ENCODE measurements at regions not wholly inside any gene's neighbourhood (a gene's known extent, or its start where the extent isn't known, plus 50 kb on each side); places are given as distances from the start of the nearest gene placed in this dataset.

GRCh38 chr1:4964634-4965345, 310.4 kb downstream of the AJAP1 start:
- no peak for ATAC-seq (replicated peaks in 1 of 4)
- Histone ChIP-seq H3K36me3 (ENCODE audit: control insufficient read depth in 2 of 2, extremely low read depth in 1 of 2, insufficient read depth in 1 of 2, low read length in 1 of 2) (no peaks in the 10 kb centered on the region), H3K27ac (ENCODE audit: low read length) (no peak overlapping the region), H3K4me1 (ENCODE audit: control insufficient read depth in 1 of 2, extremely low read depth in 1 of 2, insufficient read depth in 2 of 2, low read length in 2 of 2) (no peaks in the 10 kb centered on the region), H3K4me3 (ENCODE audit: control insufficient read depth in 1 of 2, extremely low read depth in 1 of 2, low read length in 1 of 2) (no peak overlapping the region), H3K27me3 (replicated peaks in 1 of 2; ENCODE audit: control insufficient read depth in 2 of 2, extremely low read depth in 1 of 2, insufficient read depth in 2 of 2, low read length in 1 of 2) (peaks cover 0 to 29% of the 10 kb centered on the region in 2 experiments), H3K9me3 (no peaks in the 10 kb centered on the region)
- DNase-seq: no peak
- Mint-ChIP-seq H3K27ac (no peak overlapping the region), H3K4me3 (no peak overlapping the region), H3K27me3 (peaks cover 17 to 19% of the 10 kb centered on the region in 2 donors), H3K9me3 (no peaks in the 10 kb centered on the region), H3K4me1 (no peaks in the 10 kb centered on the region), H3K36me3 (no peaks in the 10 kb centered on the region)
- POLR2A ChIA-PET: no interaction called here
- CTCF ChIA-PET: no interaction called here
- WGBS (ENCODE audit: insufficient coverage): 39% methylated on average over 6 of the region's 13 CpGs

DNA sequence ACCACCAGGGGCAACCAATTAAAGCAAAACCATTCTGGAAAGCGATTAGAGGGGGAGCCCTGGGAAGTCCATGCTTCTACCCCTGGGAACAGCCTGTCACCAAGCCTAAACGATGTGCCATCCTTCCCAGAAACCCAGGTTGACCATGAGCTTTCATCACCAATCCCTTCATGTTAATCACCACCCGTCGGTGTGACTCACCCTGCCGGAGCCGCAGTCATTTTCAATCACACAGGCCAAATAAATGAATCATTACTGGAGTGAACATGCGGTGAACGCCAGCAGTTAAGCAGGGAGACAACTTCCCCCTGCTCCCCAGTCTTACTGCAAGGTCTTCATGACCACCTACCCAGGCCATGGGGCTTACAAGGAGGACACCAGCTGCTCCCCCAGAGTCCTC, 308.8 kb downstream of the AJAP1 start:
- Histone ChIP-seq H3K36me3 (ENCODE audit: control insufficient read depth in 2 of 2, extremely low read depth in 1 of 2, insufficient read depth in 1 of 2, low read length in 1 of 2) (no peaks in the 10 kb centered on the region), H3K27me3 (replicated peaks in 1 of 2; ENCODE audit: control insufficient read depth in 2 of 2, extremely low read depth in 1 of 2, insufficient read depth in 2 of 2, low read length in 1 of 2) (peaks cover 0 to 29% of the 10 kb centered on the region in 2 experiments), H3K4me3 (ENCODE audit: control insufficient read depth in 1 of 2, extremely low read depth in 1 of 2, low read length in 1 of 2) (no peak overlapping the region), H3K4me1 (ENCODE audit: control insufficient read depth in 1 of 2, extremely low read depth in 1 of 2, insufficient read depth in 2 of 2, low read length in 2 of 2) (no peaks in the 10 kb centered on the region), H3K9me3 (no peaks in the 10 kb centered on the region), H3K27ac (ENCODE audit: low read length) (no peak overlapping the region)
- Mint-ChIP-seq H3K4me3 (no peak overlapping the region), H3K9me3 (no peaks in the 10 kb centered on the region), H3K27ac (no peak overlapping the region), H3K27me3 (peaks cover 17 to 19% of the 10 kb centered on the region in 2 donors), H3K4me1 (no peaks in the 10 kb centered on the region), H3K36me3 (no peaks in the 10 kb centered on the region)
- ChIA-PET POLR2A (no interaction called here), CTCF (no interaction called here)
- WGBS (ENCODE audit: insufficient coverage): 84% methylated on average over 8 of the region's 8 CpGs
- ATAC-seq (replicated peaks in 1 of 4): no peak
- DNase-seq: no peak

- POLR2A ChIA-PET: no interaction called here
- Mint-ChIP-seq H3K4me3 (no peak overlapping the region), H3K27ac (no peak overlapping the region), H3K27me3 (peaks cover 17 to 19% of the 10 kb centered on the region in 2 donors), H3K4me1 (no peaks in the 10 kb centered on the region), H3K36me3 (no peaks in the 10 kb centered on the region), H3K9me3 (no peaks in the 10 kb centered on the region)
- Histone ChIP-seq H3K36me3 (ENCODE audit: control insufficient read depth in 2 of 2, extremely low read depth in 1 of 2, insufficient read depth in 1 of 2, low read length in 1 of 2) (no peaks in the 10 kb centered on the region), H3K9me3 (no peaks in the 10 kb centered on the region), H3K4me3 (ENCODE audit: control insufficient read depth in 1 of 2, extremely low read depth in 1 of 2, low read length in 1 of 2) (no peak overlapping the region), H3K4me1 (ENCODE audit: control insufficient read depth in 1 of 2, extremely low read depth in 1 of 2, insufficient read depth in 2 of 2, low read length in 2 of 2) (no peaks in the 10 kb centered on the region), H3K27me3 (replicated peaks in 1 of 2; ENCODE audit: control insufficient read depth in 2 of 2, extremely low read depth in 1 of 2, insufficient read depth in 2 of 2, low read length in 1 of 2) (peaks cover 0 to 29% of the 10 kb centered on the region in 2 experiments), H3K27ac (ENCODE audit: low read length) (no peak overlapping the region)
- ATAC-seq (replicated peaks in 1 of 4) (no peak), DNase-seq (no peak)
- WGBS (ENCODE audit: insufficient coverage): 74% methylated on average over 8 of the region's 10 CpGs
- CTCF ChIA-PET: no interaction called here
These were observed 308.4 kb downstream of the AJAP1 start for GRCh38 chr1:4962836-4963235.

- Mint-ChIP-seq H3K9me3 (no peaks in the 10 kb centered on the region), H3K4me3 (no peak overlapping the region), H3K27me3 (peaks cover 16 to 17% of the 10 kb centered on the region in 2 donors), H3K27ac (no peak overlapping the region), H3K36me3 (no peaks in the 10 kb centered on the region), H3K4me1 (no peaks in the 10 kb centered on the region)
- ChIA-PET CTCF (no interaction called here), POLR2A (no interaction called here)
- WGBS (ENCODE audit: insufficient coverage): 81% methylated on average over 6 of the region's 8 CpGs
- no peak overlapping the region for H3K27ac ChIP-seq (ENCODE audit: low read length)
- no peaks in the 10 kb centered on the region for H3K36me3 ChIP-seq (ENCODE audit: control insufficient read depth in 2 of 2, extremely low read depth in 1 of 2, insufficient read depth in 1 of 2, low read length in 1 of 2)
- no peak for ATAC-seq (replicated peaks in 1 of 4)
- no peaks in the 10 kb centered on the region for H3K4me1 ChIP-seq (ENCODE audit: control insufficient read depth in 1 of 2, extremely low read depth in 1 of 2, insufficient read depth in 2 of 2, low read length in 2 of 2)
- H3K4me3 ChIP-seq (ENCODE audit: control insufficient read depth in 1 of 2, extremely low read depth in 1 of 2, low read length in 1 of 2): no peak overlapping the region
- no peaks in the 10 kb centered on the region for H3K9me3 ChIP-seq
- peaks cover 0 to 25% of the 10 kb centered on the region in 2 experiments for H3K27me3 ChIP-seq (replicated peaks in 1 of 2; ENCODE audit: control insufficient read depth in 2 of 2, extremely low read depth in 1 of 2, insufficient read depth in 2 of 2, low read length in 1 of 2)
- no peak for DNase-seq
These were observed 307.7 kb downstream of the AJAP1 start for GRCh38 chr1:4961935-4962645.

- Mint-ChIP-seq H3K36me3 (no peaks in the 10 kb centered on the region), H3K4me3 (no peak overlapping the region), H3K4me1 (no peaks in the 10 kb centered on the region), H3K27ac (no peak overlapping the region), H3K9me3 (no peaks in the 10 kb centered on the region), H3K27me3 (peaks cover 17 to 18% of the 10 kb centered on the region in 2 donors)
- Histone ChIP-seq H3K36me3 (ENCODE audit: control insufficient read depth in 2 of 2, extremely low read depth in 1 of 2, insufficient read depth in 1 of 2, low read length in 1 of 2) (no peaks in the 10 kb centered on the region), H3K4me3 (ENCODE audit: control insufficient read depth in 1 of 2, extremely low read depth in 1 of 2, low read length in 1 of 2) (no peak overlapping the region), H3K4me1 (ENCODE audit: control insufficient read depth in 1 of 2, extremely low read depth in 1 of 2, insufficient read depth in 2 of 2, low read length in 2 of 2) (no peaks in the 10 kb centered on the region), H3K27ac (ENCODE audit: low read length) (no peak overlapping the region), H3K9me3 (no peaks in the 10 kb centered on the region), H3K27me3 (replicated peaks in 1 of 2; ENCODE audit: control insufficient read depth in 2 of 2, extremely low read depth in 1 of 2, insufficient read depth in 2 of 2, low read length in 1 of 2) (peaks cover 0 to 24% of the 10 kb centered on the region in 2 experiments)
- WGBS (ENCODE audit: insufficient coverage): 84% methylated on average over 14 of the region's 16 CpGs
- DNase-seq (no peak), ATAC-seq (replicated peaks in 1 of 4) (no peak)
- ChIA-PET POLR2A (no interaction called here), CTCF (no interaction called here)
These were observed 306.5 kb downstream of the AJAP1 start for GRCh38 chr1:4960782-4961475.

DNA sequence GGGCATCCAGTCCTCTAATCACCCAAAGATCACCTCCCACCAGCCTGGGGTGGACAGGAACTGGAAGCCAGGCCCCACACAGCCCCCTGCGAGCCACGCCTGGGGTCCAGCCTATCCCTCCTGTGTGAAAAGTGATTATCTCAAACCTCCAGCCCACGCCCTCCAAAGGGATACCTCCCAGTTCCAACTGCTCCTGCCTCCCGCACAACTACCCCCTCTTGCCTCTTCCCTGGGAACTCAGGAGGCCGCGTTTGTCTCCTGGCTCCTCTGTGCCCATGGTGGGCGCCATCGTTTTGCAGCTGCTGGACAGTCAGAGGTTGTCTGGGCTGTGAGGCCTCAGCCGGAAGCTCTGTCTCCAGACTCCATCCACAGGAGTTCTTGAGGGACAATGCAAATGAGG, 305.9 kb downstream of the AJAP1 start:
- Histone ChIP-seq H3K27ac (ENCODE audit: low read length) (no peak overlapping the region), H3K27me3 (replicated peaks in 1 of 2; ENCODE audit: control insufficient read depth in 2 of 2, extremely low read depth in 1 of 2, insufficient read depth in 2 of 2, low read length in 1 of 2) (peaks cover 0 to 24% of the 10 kb centered on the region in 2 experiments), H3K9me3 (no peaks in the 10 kb centered on the region), H3K36me3 (ENCODE audit: control insufficient read depth in 2 of 2, extremely low read depth in 1 of 2, insufficient read depth in 1 of 2, low read length in 1 of 2) (no peaks in the 10 kb centered on the region), H3K4me1 (ENCODE audit: control insufficient read depth in 1 of 2, extremely low read depth in 1 of 2, insufficient read depth in 2 of 2, low read length in 2 of 2) (no peaks in the 10 kb centered on the region), H3K4me3 (ENCODE audit: control insufficient read depth in 1 of 2, extremely low read depth in 1 of 2, low read length in 1 of 2) (no peak overlapping the region)
- H3K4me3 Mint-ChIP-seq: no peak overlapping the region
- DNase-seq (no peak), ATAC-seq (replicated peaks in 1 of 4) (no peak)
- 89% methylated on average over 6 of the region's 9 CpGs for WGBS (ENCODE audit: insufficient coverage)
- H3K9me3 Mint-ChIP-seq: no peaks in the 10 kb centered on the region
- H3K4me1 Mint-ChIP-seq: no peaks in the 10 kb centered on the region
- ChIA-PET CTCF (no interaction called here), POLR2A (no interaction called here)
- no peak overlapping the region for H3K27ac Mint-ChIP-seq
- no peaks in the 10 kb centered on the region for H3K36me3 Mint-ChIP-seq
- peaks cover 12 to 14% of the 10 kb centered on the region in 2 donors for H3K27me3 Mint-ChIP-seq
